RWPE1 (cell line): ENCODE measurements at regions not wholly inside any gene's neighbourhood (a gene's known extent, or its start where the extent isn't known, plus 50 kb on each side); places are given as distances from the start of the nearest gene placed in this dataset.
"Not testable (repeated sequence)": the region's sequence is repeated elsewhere in the genome, so short reads cannot be mapped to it uniquely, and the experiment has no call there.

ENCODE experiments used
- CTCF ChIA-PET: fragments of 350-600 bp; sonication (Branson Sonifier 250); formaldehyde crosslinking; extraction: SDS; loops from one replicate; lab custom pipeline; 2021; lab: Yijun Ruan, JAX
- POLR2A ChIA-PET: fragments of 400-600 bp; formaldehyde crosslinking; extraction: SDS; loops from one replicate; lab custom pipeline; 2020; ENCODE audit warnings: antibody characterized with exemption; ENCODE audit not compliant: low non-redundant PET; lab: Yijun Ruan, JAX
- DNase-seq: peaks from one replicate; pipeline ENCODE4 v3.0.0; 2012; ENCODE audit warnings: low spot score
- H3K27ac ChIP-seq: fragments of 450-650 bp; 2 replicates; pipeline ENCODE4 v1.5.1; 2017
- TF ChIP-seq, protein P1 (sequence below): fragments of 450-650 bp; conservative IDR thresholded peaks from 2 replicates; pipeline ENCODE4 v1.5.1; 2017; ENCODE audit warnings: low read depth, mild to moderate bottlenecking

GRCh38 chr17:63040816-63041215, 74.8 kb downstream of the TANC2 start:
- H3K27ac ChIP-seq: no peak overlapping the region
- TF ChIP-seq, protein P1, sequence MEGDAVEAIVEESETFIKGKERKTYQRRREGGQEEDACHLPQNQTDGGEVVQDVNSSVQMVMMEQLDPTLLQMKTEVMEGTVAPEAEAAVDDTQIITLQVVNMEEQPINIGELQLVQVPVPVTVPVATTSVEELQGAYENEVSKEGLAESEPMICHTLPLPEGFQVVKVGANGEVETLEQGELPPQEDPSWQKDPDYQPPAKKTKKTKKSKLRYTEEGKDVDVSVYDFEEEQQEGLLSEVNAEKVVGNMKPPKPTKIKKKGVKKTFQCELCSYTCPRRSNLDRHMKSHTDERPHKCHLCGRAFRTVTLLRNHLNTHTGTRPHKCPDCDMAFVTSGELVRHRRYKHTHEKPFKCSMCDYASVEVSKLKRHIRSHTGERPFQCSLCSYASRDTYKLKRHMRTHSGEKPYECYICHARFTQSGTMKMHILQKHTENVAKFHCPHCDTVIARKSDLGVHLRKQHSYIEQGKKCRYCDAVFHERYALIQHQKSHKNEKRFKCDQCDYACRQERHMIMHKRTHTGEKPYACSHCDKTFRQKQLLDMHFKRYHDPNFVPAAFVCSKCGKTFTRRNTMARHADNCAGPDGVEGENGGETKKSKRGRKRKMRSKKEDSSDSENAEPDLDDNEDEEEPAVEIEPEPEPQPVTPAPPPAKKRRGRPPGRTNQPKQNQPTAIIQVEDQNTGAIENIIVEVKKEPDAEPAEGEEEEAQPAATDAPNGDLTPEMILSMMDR: no peak
- CTCF ChIA-PET: interaction anchor here (1.4 kb wide), 1 partner anchor 42 kb away, joined by 3 read pairs; no protein-coding TSS in a partner anchor
- POLR2A ChIA-PET: no interaction called here
- DNase-seq: no peak

DNA sequence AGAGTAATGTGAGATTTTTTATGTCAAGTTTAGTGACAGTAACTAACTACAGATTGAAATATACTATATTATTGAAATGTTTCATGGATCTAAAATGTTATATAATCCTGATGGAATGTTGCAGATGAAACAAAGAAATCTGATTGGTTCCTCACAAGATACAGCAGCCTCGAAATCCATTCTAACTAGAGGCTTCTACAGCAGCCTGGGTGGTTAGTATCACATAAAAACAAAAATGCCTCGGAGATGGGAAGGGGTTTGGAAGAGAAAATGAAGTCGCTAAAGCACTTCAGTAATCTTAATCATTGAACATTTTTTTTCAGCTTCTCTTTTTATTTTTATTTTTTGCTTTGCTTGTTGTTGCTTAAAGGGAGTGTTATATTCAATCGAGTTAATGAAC, 75.2 kb downstream of the TANC2 start:
- ChIA-PET CTCF (no interaction called here), POLR2A (no interaction called here)
- H3K27ac ChIP-seq: no peak overlapping the region
- TF ChIP-seq, protein P1: no peak
- DNase-seq: no peak

DNA sequence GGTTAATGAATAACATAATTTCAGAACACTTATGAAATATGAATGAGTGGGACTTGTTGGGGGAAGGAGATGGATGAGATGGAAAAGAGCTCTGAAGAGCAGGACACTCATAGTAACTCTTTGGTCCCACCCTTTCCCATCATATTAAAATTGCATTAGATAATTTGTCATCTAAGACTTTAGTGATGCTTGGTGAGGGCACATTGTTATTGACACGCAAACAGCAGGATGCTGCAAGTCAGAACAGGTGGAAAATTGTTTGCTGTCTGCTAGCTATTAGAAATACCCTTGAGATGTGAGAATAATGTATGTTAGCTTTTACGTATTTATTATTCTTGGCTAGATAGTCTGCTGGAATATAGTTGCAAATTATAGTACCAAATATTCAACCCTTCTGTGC, 75.7 kb downstream of the TANC2 start:
- ChIA-PET POLR2A (no interaction called here), CTCF (interaction anchor here (0.6 kb wide), 1 partner anchor 37 kb away, joined by 3 read pairs; no protein-coding TSS in a partner anchor)
- no peak overlapping the region for H3K27ac ChIP-seq
- DNase-seq: peak; percentile 30
- TF ChIP-seq, protein P1: no peak

GRCh38 chr17:63042256-63042812, 76.3 kb downstream of the TANC2 start:
- ChIA-PET POLR2A (interaction anchor here (0.6 kb wide), 1 partner anchor 13 kb away, joined by 3 read pairs; no protein-coding TSS in a partner anchor), CTCF (interaction anchor here (0.6 kb wide), 2 partner anchors 14 to 37 kb away, joined by 3 read pairs; no protein-coding TSS in a partner anchor)
- no peak overlapping the region for H3K27ac ChIP-seq
- DNase-seq: no peak
- TF ChIP-seq, protein P1: no peak

- DNase-seq, POLR2A ChIA-PET, H3K27ac ChIP-seq: not testable (repeated sequence)
- CTCF ChIA-PET: interaction anchor here (0.6 kb wide), 1 partner anchor 51 kb away, joined by 8 read pairs; no protein-coding TSS in a partner anchor
These were observed 91.5 kb downstream of the TANC2 start for GRCh38 chr17:63057560-63057959.

DNA sequence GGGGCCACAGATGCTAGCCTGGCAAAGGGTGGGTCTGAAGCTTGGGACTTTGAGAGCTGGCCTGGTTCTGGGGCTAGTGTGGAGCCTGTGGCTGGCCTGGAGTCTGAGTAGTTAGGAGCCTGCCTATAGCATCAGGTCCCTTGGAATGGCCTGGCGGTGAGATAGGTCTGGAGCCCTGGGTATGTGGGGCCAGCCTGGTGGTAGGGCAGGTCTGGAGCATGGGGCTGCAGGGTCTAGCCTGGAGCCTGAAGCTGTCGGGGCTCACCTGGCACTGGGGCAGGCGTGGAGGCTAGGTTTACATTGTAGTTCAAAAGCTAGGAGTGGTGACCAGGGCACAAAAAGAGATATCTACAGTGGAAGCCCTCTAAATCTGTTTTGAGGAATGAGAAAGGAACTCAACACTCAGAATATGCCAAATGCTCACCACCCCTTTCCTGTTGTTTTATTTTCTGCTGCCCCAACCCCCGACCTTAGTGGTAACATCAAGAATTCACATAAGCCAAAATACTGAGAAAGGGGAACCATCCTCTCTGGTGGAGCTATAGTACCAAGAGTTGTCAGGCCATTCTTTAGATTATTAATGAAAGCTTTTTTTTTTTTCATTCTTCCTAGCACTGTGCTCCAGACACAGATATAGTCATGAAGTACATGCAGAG, 100.3 kb downstream of the TANC2 start:
- ChIA-PET POLR2A (no interaction called here), CTCF (interaction anchor here (0.8 kb wide), 1 partner anchor 12 kb away, joined by 4 read pairs; no protein-coding TSS in a partner anchor)
- peak overlapping the region; percentile 37 for H3K27ac ChIP-seq
- DNase-seq: no peak
- TF ChIP-seq, protein P1: no peak

DNA sequence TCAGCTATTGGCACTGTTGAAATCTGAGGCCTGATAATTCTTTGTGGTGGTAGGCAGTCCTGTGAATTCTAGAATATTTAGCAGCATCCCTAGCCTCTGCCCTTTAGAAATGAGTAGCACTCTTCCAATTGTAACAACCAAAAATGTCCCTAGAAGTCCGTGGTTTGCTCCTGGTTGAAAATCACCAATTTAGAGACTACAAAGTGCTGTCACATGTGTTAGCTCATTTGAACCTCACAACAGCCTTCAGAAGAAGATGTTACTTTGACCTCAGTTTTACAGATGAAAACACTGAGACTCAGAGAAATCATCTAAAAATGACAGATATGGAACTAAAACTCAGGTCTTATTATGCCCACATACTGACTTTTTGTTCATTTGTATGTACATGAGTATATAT, 103.2 kb downstream of the TANC2 start:
- TF ChIP-seq, protein P1: no peak
- ChIA-PET CTCF (no interaction called here), POLR2A (no interaction called here)
- H3K27ac ChIP-seq: no peak overlapping the region
- no peak for DNase-seq
